ENCODE measurements at regions not wholly inside any gene's neighbourhood (a gene's known extent, or its start where the extent isn't known, plus 50 kb on each side); places are given as distances from the start of the nearest gene placed in this dataset.
"Not testable (repeated sequence)": the region's sequence is repeated elsewhere in the genome, so short reads cannot be mapped to it uniquely, and the experiment has no call there.

- no peak for DNase-seq (ENCODE audit: low read depth)
Observed at GRCh38 chr1:143610196-143610595, 361.6 kb downstream of the FAM72C start.

GRCh38 chr1:143604887-143605286 is 366.9 kb downstream of the FAM72C start:
- DNase-seq (ENCODE audit: low read depth) = no peak

- no peak for DNase-seq (ENCODE audit: low read depth)
Observed at GRCh38 chr1:143584508-143584907, 387.3 kb downstream of the FAM72C start.

GRCh38 chr1:143574891-143575520 is 396.8 kb downstream of the FAM72C start:
- no peak for DNase-seq (ENCODE audit: low read depth)

GRCh38 chr1:143572661-143573060 is 399.1 kb downstream of the FAM72C start:
- not testable (repeated sequence) for DNase-seq (ENCODE audit: low read depth)

GRCh38 chr1:143563761-143564160 is 408.0 kb downstream of the FAM72C start:
- DNase-seq (ENCODE audit: low read depth) = not testable (repeated sequence)

- DNase-seq (ENCODE audit: low read depth) = no peak
Observed at GRCh38 chr1:143553627-143554026, 418.2 kb downstream of the FAM72C start.

- DNase-seq (ENCODE audit: low read depth) = not testable (repeated sequence)
Observed at GRCh38 chr1:143504703-143505102, 467.1 kb downstream of the FAM72C start.

GRCh38 chr1:143504080-143504479 is 467.7 kb downstream of the FAM72C start:
- not testable (repeated sequence) for DNase-seq (ENCODE audit: low read depth)

- not testable (repeated sequence) for DNase-seq (ENCODE audit: low read depth)
Observed at GRCh38 chr1:143503048-143503447, 468.7 kb downstream of the FAM72C start.

GRCh38 chr1:143502038-143502437 is 469.7 kb downstream of the FAM72C start:
- DNase-seq (ENCODE audit: low read depth) = not testable (repeated sequence)

- DNase-seq (ENCODE audit: low read depth) = not testable (repeated sequence)
Observed at GRCh38 chr1:143498059-143498749, 473.6 kb downstream of the FAM72C start.

GRCh38 chr1:143497374-143497747 is 474.4 kb downstream of the FAM72C start:
- no peak for DNase-seq (ENCODE audit: low read depth)

- DNase-seq (ENCODE audit: low read depth) = not testable (repeated sequence)
Observed at GRCh38 chr1:143496526-143497373, 475.0 kb downstream of the FAM72C start.
